MCF 10A (cell line): ENCODE measurements at regions not wholly inside any gene's neighbourhood (a gene's known extent, or its start where the extent isn't known, plus 50 kb on each side); places are given as distances from the start of the nearest gene placed in this dataset.

ENCODE experiments used
- BruUV-seq: library from RNA; stranded (reverse); fragments of 400-500 nt; replicated peaks from 2 replicates; lab custom pipeline; 2021; lab: Mats Ljungman, UMichigan
- CTCF ChIA-PET: fragments of 300-600 bp; sonication (Branson Sonifier 250); formaldehyde crosslinking; extraction: SDS; loops from one replicate; lab custom pipeline; 2021; ENCODE audit warnings: antibody characterized with exemption, inconsistent platforms; lab: Yijun Ruan, JAX
- POLR2A ChIA-PET: fragments of 300-600, 350-650 bp; sonication (Branson Sonifier 250); formaldehyde crosslinking; extraction: SDS; loops from one replicate; lab custom pipeline; 2020; ENCODE audit warnings: antibody characterized with exemption, inconsistent platforms; lab: Yijun Ruan, JAX
- DNase-seq: peaks from one replicate; pipeline ENCODE4 v3.0.0-alpha.2; 2018; ENCODE audit not compliant: unreplicated experiment
- H3K27ac Mint-ChIP-seq: one replicate; pipeline ENCODE4 v1.8.0; 2022; ENCODE audit warnings: mild to moderate bottlenecking, low read depth, mixed read lengths; ENCODE audit not compliant: unreplicated experiment
- H3K27me3 Mint-ChIP-seq: one replicate; pipeline ENCODE4 v1.8.0; 2022; ENCODE audit warnings: mixed read lengths; ENCODE audit not compliant: insufficient read depth, unreplicated experiment
- H3K36me3 Mint-ChIP-seq: one replicate; pipeline ENCODE4 v1.8.0; 2022; ENCODE audit warnings: mild to moderate bottlenecking, moderate library complexity, mixed read lengths; ENCODE audit not compliant: insufficient read depth, unreplicated experiment
- H3K4me1 Mint-ChIP-seq: one replicate; pipeline ENCODE4 v1.8.0; 2022; ENCODE audit warnings: mixed read lengths; ENCODE audit not compliant: insufficient read depth, unreplicated experiment
- H3K4me3 Mint-ChIP-seq: one replicate; pipeline ENCODE4 v1.8.0; 2022; ENCODE audit warnings: mild to moderate bottlenecking, moderate library complexity, mixed read lengths; ENCODE audit not compliant: unreplicated experiment
- H3K9me3 Mint-ChIP-seq: one replicate; pipeline ENCODE4 v1.8.0; 2022; ENCODE audit warnings: mixed read lengths; ENCODE audit not compliant: unreplicated experiment
- intact Hi-C: fragments of 100-400 bp; cut with micrococcal nuclease; formaldehyde crosslinking; loops from 2 replicates; pipeline ENCODE4 v1.14.1; 2022
- TF ChIP-seq, protein P1 (sequence below): fragments of 200-600 bp; IDR thresholded peaks from one replicate; pipeline ENCODE4 v1.8.0; 2022; ENCODE audit warnings: antibody characterized with exemption, mild to moderate bottlenecking; ENCODE audit not compliant: unreplicated experiment

DNA sequence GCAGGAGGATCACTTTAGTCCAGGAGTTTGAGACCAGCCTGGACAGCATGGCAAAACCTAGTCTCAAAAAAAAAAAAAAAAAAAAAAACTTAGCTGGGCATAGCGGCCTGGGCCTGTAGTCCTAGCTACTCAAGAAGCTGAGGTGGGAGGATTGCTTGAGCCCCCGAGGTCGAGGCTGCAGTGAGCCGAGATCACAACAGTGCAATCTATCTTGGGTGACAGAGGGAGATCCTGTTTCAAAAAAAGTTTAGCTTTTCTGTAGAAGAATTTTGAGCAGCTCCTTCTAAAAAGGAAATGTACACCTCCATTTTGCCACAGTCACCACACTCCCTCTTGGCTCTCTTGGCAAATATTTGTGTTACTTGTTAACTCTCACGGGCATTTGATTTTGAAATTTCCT, 505.8 kb downstream of the DOK5 start:
- H3K4me1 Mint-ChIP-seq: no peaks in the 10 kb centered on the region
- DNase-seq: no peak
- no peak overlapping the region for H3K4me3 Mint-ChIP-seq
- no TSS peak for BruUV-seq
- intact Hi-C loops: loop anchor here (2.0 kb wide), 1 partner anchor 1190 kb away; no protein-coding TSS in a partner anchor
- CTCF ChIA-PET: interaction anchor here (0.5 to 2.9 kb wide), 21 partner anchors 9 to 1412 kb away, joined by 3 to 22 read pairs (median 4); no protein-coding TSS in a partner anchor
- H3K9me3 Mint-ChIP-seq: no peaks in the 10 kb centered on the region
- POLR2A ChIA-PET: no interaction called here
- H3K27ac Mint-ChIP-seq: no peak overlapping the region
- H3K36me3 Mint-ChIP-seq: no peaks in the 10 kb centered on the region
- TF ChIP-seq, protein P1, sequence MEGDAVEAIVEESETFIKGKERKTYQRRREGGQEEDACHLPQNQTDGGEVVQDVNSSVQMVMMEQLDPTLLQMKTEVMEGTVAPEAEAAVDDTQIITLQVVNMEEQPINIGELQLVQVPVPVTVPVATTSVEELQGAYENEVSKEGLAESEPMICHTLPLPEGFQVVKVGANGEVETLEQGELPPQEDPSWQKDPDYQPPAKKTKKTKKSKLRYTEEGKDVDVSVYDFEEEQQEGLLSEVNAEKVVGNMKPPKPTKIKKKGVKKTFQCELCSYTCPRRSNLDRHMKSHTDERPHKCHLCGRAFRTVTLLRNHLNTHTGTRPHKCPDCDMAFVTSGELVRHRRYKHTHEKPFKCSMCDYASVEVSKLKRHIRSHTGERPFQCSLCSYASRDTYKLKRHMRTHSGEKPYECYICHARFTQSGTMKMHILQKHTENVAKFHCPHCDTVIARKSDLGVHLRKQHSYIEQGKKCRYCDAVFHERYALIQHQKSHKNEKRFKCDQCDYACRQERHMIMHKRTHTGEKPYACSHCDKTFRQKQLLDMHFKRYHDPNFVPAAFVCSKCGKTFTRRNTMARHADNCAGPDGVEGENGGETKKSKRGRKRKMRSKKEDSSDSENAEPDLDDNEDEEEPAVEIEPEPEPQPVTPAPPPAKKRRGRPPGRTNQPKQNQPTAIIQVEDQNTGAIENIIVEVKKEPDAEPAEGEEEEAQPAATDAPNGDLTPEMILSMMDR: no peak
- H3K27me3 Mint-ChIP-seq: no peaks in the 10 kb centered on the region

DNA sequence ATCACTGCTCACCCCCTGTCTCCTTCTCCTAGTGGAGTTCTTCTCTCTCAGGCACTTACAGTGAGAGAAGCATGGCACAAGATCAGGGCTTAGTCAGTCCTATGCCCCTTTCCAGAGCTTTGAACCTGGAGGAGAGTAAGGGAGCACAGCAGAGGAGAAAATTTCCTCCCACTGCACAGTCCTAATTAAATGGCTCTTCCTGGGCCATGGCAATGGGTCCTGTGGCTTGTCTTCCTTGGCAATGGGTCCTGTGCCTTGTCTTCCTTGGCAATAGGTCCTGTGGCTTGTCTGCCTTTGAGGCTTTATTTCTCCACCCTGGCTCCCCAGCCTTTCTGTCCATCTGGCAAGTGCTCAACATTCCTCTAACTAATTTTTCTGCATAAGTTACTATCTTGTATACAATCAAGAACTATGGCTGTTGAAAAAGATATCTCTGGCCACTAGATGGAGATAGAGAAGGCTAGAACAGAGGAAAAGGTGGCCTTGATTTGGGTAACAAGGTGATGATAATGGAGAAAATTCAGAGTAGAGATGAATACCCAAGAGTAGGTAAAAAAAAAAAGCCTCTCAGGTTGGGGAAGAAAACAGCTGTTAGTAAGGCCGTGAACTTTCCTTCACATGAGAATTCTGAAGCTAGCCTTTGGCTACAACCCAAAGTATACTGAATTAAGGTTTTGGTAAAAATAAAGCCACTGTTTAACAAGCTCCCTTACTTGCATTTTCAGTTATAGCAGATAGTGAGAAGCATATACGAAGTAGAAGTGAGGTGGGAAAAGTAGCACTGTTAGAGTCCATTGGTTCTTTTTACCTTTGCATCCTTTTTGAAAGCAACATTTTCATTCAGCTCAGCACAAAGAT, 504.9 kb downstream of the DOK5 start:
- Mint-ChIP-seq H3K27me3 (no peaks in the 10 kb centered on the region), H3K4me1 (no peaks in the 10 kb centered on the region), H3K4me3 (no peak overlapping the region), H3K36me3 (no peaks in the 10 kb centered on the region), H3K9me3 (no peaks in the 10 kb centered on the region), H3K27ac (no peak overlapping the region)
- intact Hi-C loops: loop anchor here (2.0 kb wide), 1 partner anchor 1190 kb away; no protein-coding TSS in a partner anchor
- no TSS peak for BruUV-seq
- ChIA-PET CTCF (interaction anchor here (0.5 to 2.9 kb wide), 24 partner anchors 9 to 1223 kb away, joined by 3 to 22 read pairs (median 3); no protein-coding TSS in a partner anchor), POLR2A (no interaction called here)
- DNase-seq: no peak
- TF ChIP-seq, protein P1: peak; percentile 35

DNA sequence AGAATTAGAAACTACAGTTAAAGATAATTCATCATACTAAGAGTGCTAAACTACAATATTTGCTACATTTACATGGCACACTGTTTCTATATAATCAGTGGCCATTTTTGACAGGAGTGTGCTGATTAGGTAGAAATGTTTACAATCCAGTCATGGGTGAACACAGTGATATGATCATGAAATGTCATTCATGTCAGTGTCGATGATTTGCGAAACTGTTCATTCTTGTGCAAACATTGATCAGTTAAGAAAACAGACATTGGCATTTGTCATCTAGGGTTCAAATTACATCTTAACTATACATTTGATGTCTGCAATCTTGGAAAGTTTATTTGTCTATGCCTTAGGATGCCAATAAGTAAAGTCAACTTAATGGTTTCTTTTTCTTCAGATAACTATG, 474.9 kb downstream of the DOK5 start:
- Mint-ChIP-seq H3K4me1 (no peaks in the 10 kb centered on the region), H3K36me3 (no peaks in the 10 kb centered on the region), H3K9me3 (no peaks in the 10 kb centered on the region), H3K27ac (no peak overlapping the region), H3K27me3 (peaks cover 34% of the 10 kb centered on the region), H3K4me3 (no peak overlapping the region)
- TF ChIP-seq, protein P1: no peak
- ChIA-PET CTCF (no interaction called here), POLR2A (no interaction called here)
- no TSS peak for BruUV-seq
- no peak for DNase-seq
- intact Hi-C loops: no loop called here

DNA sequence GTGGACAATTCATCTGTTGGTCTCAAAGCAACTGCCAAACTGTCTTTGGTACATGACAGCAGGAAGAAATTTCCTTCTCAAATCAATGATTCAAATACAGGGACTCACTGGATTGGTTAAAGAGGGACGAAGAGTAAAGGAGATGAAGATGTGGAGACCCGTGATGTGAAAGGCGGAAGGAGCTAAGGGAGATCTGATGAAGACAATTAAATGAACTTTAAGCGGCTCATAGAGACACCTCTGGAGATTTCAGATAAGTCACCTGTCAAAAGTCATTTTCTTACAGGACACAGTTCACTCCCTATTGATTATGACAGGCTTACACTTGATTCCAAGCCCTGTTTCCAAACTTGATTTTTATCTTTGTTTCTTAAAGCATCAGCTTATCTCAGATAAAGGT, 466.3 kb downstream of the DOK5 start:
- Mint-ChIP-seq H3K9me3 (no peaks in the 10 kb centered on the region), H3K27ac (no peak overlapping the region), H3K27me3 (peaks cover 21% of the 10 kb centered on the region), H3K36me3 (no peaks in the 10 kb centered on the region), H3K4me3 (no peak overlapping the region), H3K4me1 (no peaks in the 10 kb centered on the region)
- intact Hi-C loops: no loop called here
- DNase-seq: no peak
- TF ChIP-seq, protein P1: no peak
- CTCF ChIA-PET: interaction anchor here (0.8 to 1.0 kb wide), 2 partner anchors 261 to 274 kb away, joined by 3 read pairs; no protein-coding TSS in a partner anchor
- no TSS peak for BruUV-seq
- POLR2A ChIA-PET: no interaction called here
